ENCODE measurements at regions not wholly inside any gene's neighbourhood (a gene's known extent, or its start where the extent isn't known, plus 50 kb on each side); places are given as distances from the start of the nearest gene placed in this dataset.
A peak's percentile ranks its signal among the peaks of the same experiment; 100 is the strongest.
"Not testable (repeated sequence)": the region's sequence is repeated elsewhere in the genome, so short reads cannot be mapped to it uniquely, and the experiment has no call there.

- 33% methylated on average over 1 of the region's 3 CpGs for WGBS (ENCODE audit: insufficient coverage)
- H3K27me3 ChIP-seq (ENCODE audit: control insufficient read depth, insufficient read depth, low read length) = no peaks in the 10 kb centered on the region
- H3K4me3 ChIP-seq (ENCODE audit: low read length) = no peak overlapping the region
- peak overlapping the region; percentile 36 for H3K27ac ChIP-seq (ENCODE audit: low read length)
- H3K9me3 ChIP-seq (replicated peaks; ENCODE audit: control insufficient read depth, low read depth, low read length) = no peaks in the 10 kb centered on the region
- no peaks in the 10 kb centered on the region for H3K36me3 ChIP-seq (ENCODE audit: control insufficient read depth, insufficient read depth, low read length)
- H3K4me1 ChIP-seq (ENCODE audit: control insufficient read depth, insufficient read depth, low read length) = no peaks in the 10 kb centered on the region
- peak; percentile 64 for DNase-seq
These were observed 137.5 kb downstream of the FAM76B start for GRCh38 chr11:95652002-95652472.

GRCh38 chr11:95650276-95650675 lies 139.3 kb downstream of the FAM76B start:
- H3K27me3 ChIP-seq (ENCODE audit: control insufficient read depth, insufficient read depth, low read length) = no peaks in the 10 kb centered on the region
- H3K4me1 ChIP-seq (ENCODE audit: control insufficient read depth, insufficient read depth, low read length) = no peaks in the 10 kb centered on the region
- H3K36me3 ChIP-seq (ENCODE audit: control insufficient read depth, insufficient read depth, low read length) = no peaks in the 10 kb centered on the region
- DNase-seq = no peak
- WGBS (ENCODE audit: insufficient coverage) = no CpG with 5 or more reads among the region's 1 CpG
- peaks cover 2% of the 10 kb centered on the region for H3K9me3 ChIP-seq (replicated peaks; ENCODE audit: control insufficient read depth, low read depth, low read length)
- H3K4me3 ChIP-seq (ENCODE audit: low read length) = no peak overlapping the region
- no peak overlapping the region for H3K27ac ChIP-seq (ENCODE audit: low read length)

- peaks cover 2% of the 10 kb centered on the region for H3K9me3 ChIP-seq (replicated peaks; ENCODE audit: control insufficient read depth, low read depth, low read length)
- no peaks in the 10 kb centered on the region for H3K36me3 ChIP-seq (ENCODE audit: control insufficient read depth, insufficient read depth, low read length)
- H3K27ac ChIP-seq (ENCODE audit: low read length) = peak overlapping the region; percentile 48
- H3K4me1 ChIP-seq (ENCODE audit: control insufficient read depth, insufficient read depth, low read length) = no peaks in the 10 kb centered on the region
- H3K27me3 ChIP-seq (ENCODE audit: control insufficient read depth, insufficient read depth, low read length) = no peaks in the 10 kb centered on the region
- WGBS (ENCODE audit: insufficient coverage) = no CpG with 5 or more reads among the region's 2 CpGs
- peak; percentile 49 for DNase-seq
- no peak overlapping the region for H3K4me3 ChIP-seq (ENCODE audit: low read length)
These were observed 141.7 kb downstream of the FAM76B start for GRCh38 chr11:95647871-95648270.

GRCh38 chr11:95647355-95647754 lies 142.2 kb downstream of the FAM76B start:
- Histone ChIP-seq H3K4me3 (ENCODE audit: low read length) (no peak overlapping the region), H3K4me1 (ENCODE audit: control insufficient read depth, insufficient read depth, low read length) (no peaks in the 10 kb centered on the region), H3K27me3 (ENCODE audit: control insufficient read depth, insufficient read depth, low read length) (no peaks in the 10 kb centered on the region), H3K36me3 (ENCODE audit: control insufficient read depth, insufficient read depth, low read length) (no peaks in the 10 kb centered on the region), H3K27ac (ENCODE audit: low read length) (peak overlapping the region; percentile 48), H3K9me3 (replicated peaks; ENCODE audit: control insufficient read depth, low read depth, low read length) (peaks cover 2% of the 10 kb centered on the region)
- peak; percentile 38 for DNase-seq
- no CpG with 5 or more reads among the region's 1 CpG for WGBS (ENCODE audit: insufficient coverage)

GRCh38 chr11:95641495-95641894 lies 148.1 kb downstream of the FAM76B start:
- H3K27ac ChIP-seq (ENCODE audit: low read length) = no peak overlapping the region
- H3K9me3 ChIP-seq (replicated peaks; ENCODE audit: control insufficient read depth, low read depth, low read length) = peaks cover 2% of the 10 kb centered on the region
- DNase-seq = peak; percentile 10
- no peak overlapping the region for H3K4me3 ChIP-seq (ENCODE audit: low read length)
- WGBS (ENCODE audit: insufficient coverage) = 61% methylated on average over 3 of the region's 3 CpGs
- H3K36me3 ChIP-seq (ENCODE audit: control insufficient read depth, insufficient read depth, low read length) = no peaks in the 10 kb centered on the region
- no peaks in the 10 kb centered on the region for H3K27me3 ChIP-seq (ENCODE audit: control insufficient read depth, insufficient read depth, low read length)
- H3K4me1 ChIP-seq (ENCODE audit: control insufficient read depth, insufficient read depth, low read length) = no peaks in the 10 kb centered on the region

- no peaks in the 10 kb centered on the region for H3K4me1 ChIP-seq (ENCODE audit: control insufficient read depth, insufficient read depth, low read length)
- H3K9me3 ChIP-seq (replicated peaks; ENCODE audit: control insufficient read depth, low read depth, low read length) = no peaks in the 10 kb centered on the region
- H3K27ac ChIP-seq (ENCODE audit: low read length) = no peak overlapping the region
- no peaks in the 10 kb centered on the region for H3K27me3 ChIP-seq (ENCODE audit: control insufficient read depth, insufficient read depth, low read length)
- no peaks in the 10 kb centered on the region for H3K36me3 ChIP-seq (ENCODE audit: control insufficient read depth, insufficient read depth, low read length)
- WGBS (ENCODE audit: insufficient coverage) = no CpG with 5 or more reads among the region's 1 CpG
- DNase-seq = no peak
- no peak overlapping the region for H3K4me3 ChIP-seq (ENCODE audit: low read length)
These were observed 151.1 kb downstream of the FAM76B start for GRCh38 chr11:95638501-95638900.

GRCh38 chr11:95625164-95625900 lies 164.2 kb downstream of the FAM76B start:
- Histone ChIP-seq H3K4me1 (ENCODE audit: control insufficient read depth, insufficient read depth, low read length) (no peaks in the 10 kb centered on the region), H3K4me3 (ENCODE audit: low read length) (no peak overlapping the region), H3K27ac (ENCODE audit: low read length) (no peak overlapping the region), H3K27me3 (ENCODE audit: control insufficient read depth, insufficient read depth, low read length) (no peaks in the 10 kb centered on the region), H3K9me3 (replicated peaks; ENCODE audit: control insufficient read depth, low read depth, low read length) (peaks cover 6% of the 10 kb centered on the region), H3K36me3 (ENCODE audit: control insufficient read depth, insufficient read depth, low read length) (no peaks in the 10 kb centered on the region)
- WGBS (ENCODE audit: insufficient coverage) = 80% methylated on average over 2 of the region's 7 CpGs
- DNase-seq = no peak

GRCh38 chr11:95616256-95616804 lies 173.3 kb downstream of the FAM76B start:
- Histone ChIP-seq H3K4me3 (ENCODE audit: low read length) (no peak overlapping the region), H3K27ac (ENCODE audit: low read length) (no peak overlapping the region), H3K27me3 (ENCODE audit: control insufficient read depth, insufficient read depth, low read length) (no peaks in the 10 kb centered on the region), H3K36me3 (ENCODE audit: control insufficient read depth, insufficient read depth, low read length) (no peaks in the 10 kb centered on the region), H3K4me1 (ENCODE audit: control insufficient read depth, insufficient read depth, low read length) (no peaks in the 10 kb centered on the region), H3K9me3 (replicated peaks; ENCODE audit: control insufficient read depth, low read depth, low read length) (peaks cover 9% of the 10 kb centered on the region)
- WGBS (ENCODE audit: insufficient coverage) = no CpG with 5 or more reads among the region's 1 CpG
- no peak for DNase-seq

GRCh38 chr11:95611827-95612226 lies 177.8 kb downstream of the FAM76B start:
- Histone ChIP-seq H3K27ac (ENCODE audit: low read length) (no peak overlapping the region), H3K4me1 (ENCODE audit: control insufficient read depth, insufficient read depth, low read length) (no peaks in the 10 kb centered on the region), H3K36me3 (ENCODE audit: control insufficient read depth, insufficient read depth, low read length) (no peaks in the 10 kb centered on the region), H3K4me3 (ENCODE audit: low read length) (no peak overlapping the region), H3K27me3 (ENCODE audit: control insufficient read depth, insufficient read depth, low read length) (no peaks in the 10 kb centered on the region), H3K9me3 (replicated peaks; ENCODE audit: control insufficient read depth, low read depth, low read length) (no peaks in the 10 kb centered on the region)
- DNase-seq = no peak

GRCh38 chr11:95610185-95610584 lies 179.4 kb downstream of the FAM76B start:
- H3K36me3 ChIP-seq (ENCODE audit: control insufficient read depth, insufficient read depth, low read length); DNase-seq; H3K9me3 ChIP-seq (replicated peaks; ENCODE audit: control insufficient read depth, low read depth, low read length); H3K27ac ChIP-seq (ENCODE audit: low read length); H3K27me3 ChIP-seq (ENCODE audit: control insufficient read depth, insufficient read depth, low read length); H3K4me3 ChIP-seq (ENCODE audit: low read length); H3K4me1 ChIP-seq (ENCODE audit: control insufficient read depth, insufficient read depth, low read length): not testable (repeated sequence)
- 94% methylated on average over 3 of the region's 5 CpGs for WGBS (ENCODE audit: insufficient coverage)

Measured in muscle of leg (tissue), 3 donors.